NCI-H2227 (cell line): ENCODE measurements at regions not wholly inside any gene's neighbourhood (a gene's known extent, or its start where the extent isn't known, plus 50 kb on each side); places are given as distances from the start of the nearest gene placed in this dataset.

Experiments used
- DNase-seq: peaks from one replicate; lab custom pipeline; 2025; ENCODE audit not compliant: unreplicated experiment; lab: John Stamatoyannopoulos, UW

GRCh38 chr2:71846669-71847291 lies 300.9 kb downstream of the CYP26B1 start:
- no peak for DNase-seq

- DNase-seq = no peak
Observed at GRCh38 chr2:71846072-71846471, 301.6 kb downstream of the CYP26B1 start.

- DNase-seq = no peak
Observed at GRCh38 chr2:71844967-71845366, 302.7 kb downstream of the CYP26B1 start.

- no peak for DNase-seq
Observed at GRCh38 chr2:71843391-71843850, 304.2 kb downstream of the CYP26B1 start.

GRCh38 chr2:71842744-71843143 lies 304.9 kb downstream of the CYP26B1 start:
- DNase-seq = no peak

- DNase-seq = no peak
Observed at GRCh38 chr2:71839826-71840225, 307.8 kb downstream of the CYP26B1 start.

GRCh38 chr2:71834796-71835195 lies 312.9 kb downstream of the CYP26B1 start:
- DNase-seq = no peak

- DNase-seq = no peak
Observed at GRCh38 chr2:71833855-71834560, 313.7 kb downstream of the CYP26B1 start.

GRCh38 chr2:71833272-71833671 lies 314.4 kb downstream of the CYP26B1 start:
- no peak for DNase-seq

GRCh38 chr2:71832844-71833243 lies 314.8 kb downstream of the CYP26B1 start:
- no peak for DNase-seq

GRCh38 chr2:71832388-71832787 lies 315.3 kb downstream of the CYP26B1 start:
- DNase-seq = no peak

- DNase-seq = no peak
Observed at GRCh38 chr2:71831193-71831577, 316.5 kb downstream of the CYP26B1 start.

GRCh38 chr2:71830497-71831192 lies 317.0 kb downstream of the CYP26B1 start:
- no peak for DNase-seq

GRCh38 chr2:71829008-71829407 lies 318.7 kb downstream of the CYP26B1 start:
- no peak for DNase-seq

GRCh38 chr2:71827973-71828372 lies 319.7 kb downstream of the CYP26B1 start:
- no peak for DNase-seq

- DNase-seq = no peak
Observed at GRCh38 chr2:71827524-71827901, 320.1 kb downstream of the CYP26B1 start.

GRCh38 chr2:71826826-71827523 lies 320.7 kb downstream of the CYP26B1 start:
- no peak for DNase-seq

GRCh38 chr2:71826299-71826698 lies 321.4 kb downstream of the CYP26B1 start:
- DNase-seq = no peak

- DNase-seq = no peak
Observed at GRCh38 chr2:71824436-71824835, 323.2 kb downstream of the CYP26B1 start.

GRCh38 chr2:71823526-71823925 lies 324.1 kb downstream of the CYP26B1 start:
- DNase-seq = no peak

GRCh38 chr2:71822463-71822862 lies 325.2 kb downstream of the CYP26B1 start:
- DNase-seq = no peak

- no peak for DNase-seq
Observed at GRCh38 chr2:71821856-71822255, 325.8 kb downstream of the CYP26B1 start.
